ENCODE measurements at regions not wholly inside any gene's neighbourhood (a gene's known extent, or its start where the extent isn't known, plus 50 kb on each side); places are given as distances from the start of the nearest gene placed in this dataset.

GRCh38 chr7:18230271-18230670 lies 202.6 kb upstream of the PRPS1L1 start (continued):
- TF ChIP-seq ZMYM2 (CRISPR knock-in tag; IDR thresholded peaks at IDR 0.05) (no peak), ZNF142 (CRISPR knock-in tag; IDR thresholded peaks at IDR 0.05) (no peak), CBX2 (IDR thresholded peaks at IDR 0.05; ENCODE audit: low read depth, low read length) (no peak), CBX2 (CRISPR knock-in tag; IDR thresholded peaks at IDR 0.05; ENCODE audit: low read depth) (no peak)

- H3K9ac ChIP-seq (ENCODE audit: insufficient read depth, low read depth, low read length) = no peak overlapping the region
- FAIRE-seq = no peak
- POLR2A ChIA-PET = no interaction called here
- TF ChIP-seq DBP (CRISPR knock-in tag; IDR thresholded peaks at IDR 0.05; ENCODE audit: not compliant biosample characterization) (no peak), BATF2 (CRISPR knock-in tag; IDR thresholded peaks at IDR 0.05) (no peak), MYNN (CRISPR knock-in tag; IDR thresholded peaks at IDR 0.05; ENCODE audit: low read depth) (no peak), MAFF (IDR thresholded peaks at IDR 0.05; ENCODE audit: low read depth, low read length) (peak; percentile 75), XRCC5 (optimal IDR thresholded peaks at IDR 0.05; ENCODE audit: low read length) (no peak), CREB1 (IDR thresholded peaks at IDR 0.05) (no peak), CREB1 (CRISPR knock-in tag; IDR thresholded peaks at IDR 0.05) (no peak), E2F5 (CRISPR knock-in tag; conservative IDR thresholded peaks at IDR 0.05) (no peak), PHF20 (CRISPR knock-in tag; IDR thresholded peaks at IDR 0.05) (no peak), MAFK (conservative IDR thresholded peaks at IDR 0.05 in 1 of 2, IDR thresholded peaks at IDR 0.05 in 1 of 2; ENCODE audit: low read length in 2 of 2) (peak; percentile 58 to 80; a peak in 3 of 4 replicates), MLLT10 (CRISPR knock-in tag; IDR thresholded peaks at IDR 0.05) (no peak)
Observed at GRCh38 chr7:18231854-18232253, 204.2 kb upstream of the PRPS1L1 start.

More at GRCh38 chr7:18231854-18232253, 204.2 kb upstream of the PRPS1L1 start:
- in situ Hi-C loops (cut with HindIII; ENCODE audit: extremely low pct_ligation_motif_present, low pct_unique_long_range_greater_than_20kb) (no loop called here), intact Hi-C loops (cut with micrococcal nuclease; ENCODE audit: unreplicated experiment) (no loop called here)
- H3K4me3 ChIP-seq (replicated peaks in 1 of 3; ENCODE audit: insufficient read depth in 1 of 3, low read depth in 2 of 3, low read length in 3 of 3) = no peak overlapping the region
- WGBS (ENCODE audit: low lambda C conversion rate) = 1% methylated on average over 4 of the region's 4 CpGs
- H3K79me2 ChIP-seq (ENCODE audit: insufficient read depth, low read length) = no peaks in the 10 kb centered on the region
- DNase-seq (ENCODE audit: low spot score) = no peak
- CTCF ChIA-PET (ENCODE audit: low intra/inter-chr PET ratio, low total read pairs) = no interaction called here
- no peaks in the 10 kb centered on the region for H3K4me1 ChIP-seq (ENCODE audit: insufficient read depth, low read length)
- no peaks in the 10 kb centered on the region for H3K36me3 ChIP-seq (replicated peaks in 1 of 2; ENCODE audit: control insufficient read depth in 1 of 2, insufficient read depth in 2 of 2, low read length in 2 of 2)
- H3K4me2 ChIP-seq (ENCODE audit: low read depth, low read length) = no peak overlapping the region
- no peak for ATAC-seq
- H4K20me1 ChIP-seq (ENCODE audit: insufficient read depth, low read length) = no peaks in the 10 kb centered on the region
- no peaks in the 10 kb centered on the region for H3K27me3 ChIP-seq (ENCODE audit: control insufficient read depth in 1 of 2, insufficient read depth in 2 of 2, low read length in 2 of 2)
- BruUV-seq (replicated peaks) = no TSS peak
- no peak overlapping the region for H2AFZ ChIP-seq (ENCODE audit: low read length)
- H3K9me3 ChIP-seq (ENCODE audit: low read length) = no peaks in the 10 kb centered on the region
- H3K27ac ChIP-seq (ENCODE audit: extremely low read length, insufficient read depth, low read length) = no peak overlapping the region
